Endothelial cell (in vitro differentiated cells): ENCODE measurements at regions not wholly inside any gene's neighbourhood (a gene's known extent, or its start where the extent isn't known, plus 50 kb on each side); places are given as distances from the start of the nearest gene placed in this dataset.
A peak's percentile ranks its signal among the peaks of the same experiment; 100 is the strongest.

Experiments
- DNase-seq: peaks from one replicate; pipeline ENCODE4 v3.0.0; 2021; ENCODE audit warnings: low spot score
- H3K27ac Mint-ChIP-seq: one replicate; pipeline ENCODE4 v1.8.0; 2021; ENCODE audit warnings: mixed read lengths, inconsistent platforms; ENCODE audit not compliant: unreplicated experiment
- H3K27me3 Mint-ChIP-seq: one replicate; pipeline ENCODE4 v1.8.0; 2021; ENCODE audit warnings: mild to moderate bottlenecking, moderate library complexity, mixed read lengths, inconsistent platforms; ENCODE audit not compliant: unreplicated experiment
- H3K36me3 Mint-ChIP-seq: one replicate; pipeline ENCODE4 v1.8.0; 2021; ENCODE audit warnings: mild to moderate bottlenecking, low read depth, mixed read lengths, inconsistent platforms; ENCODE audit not compliant: unreplicated experiment
- H3K4me1 Mint-ChIP-seq: one replicate; pipeline ENCODE4 v1.8.0; 2021; ENCODE audit warnings: mild to moderate bottlenecking, mixed read lengths, inconsistent platforms; ENCODE audit not compliant: unreplicated experiment
- H3K4me3 Mint-ChIP-seq: one replicate; pipeline ENCODE4 v1.8.0; 2021; ENCODE audit warnings: mild to moderate bottlenecking, mixed read lengths, inconsistent platforms; ENCODE audit not compliant: unreplicated experiment
- H3K9me3 Mint-ChIP-seq: one replicate; pipeline ENCODE4 v1.8.0; 2021; ENCODE audit warnings: mixed read lengths, inconsistent platforms; ENCODE audit not compliant: unreplicated experiment
- CTCF ChIP-seq: fragments of 200-600 bp; sonication (generic); IDR thresholded peaks from one replicate; pipeline ENCODE4 v1.5.0; 2021; ENCODE audit warnings: antibody characterized with exemption; ENCODE audit not compliant: unreplicated experiment

GRCh38 chr10:118845776-118846175, 91.0 kb upstream of the CACUL1 start:
- Mint-ChIP-seq H3K9me3 (no peaks in the 10 kb centered on the region), H3K4me1 (no peaks in the 10 kb centered on the region), H3K36me3 (no peaks in the 10 kb centered on the region), H3K27ac (no peak overlapping the region), H3K27me3 (peaks cover 2% of the 10 kb centered on the region), H3K4me3 (no peak overlapping the region)
- no peak for TF ChIP-seq CTCF
- no peak for DNase-seq

- Mint-ChIP-seq H3K9me3 (no peaks in the 10 kb centered on the region), H3K4me3 (no peak overlapping the region), H3K36me3 (no peaks in the 10 kb centered on the region), H3K27ac (no peak overlapping the region), H3K4me1 (no peaks in the 10 kb centered on the region), H3K27me3 (peaks cover 5% of the 10 kb centered on the region)
- TF ChIP-seq CTCF: peak; percentile 69
- peak; percentile 83 for DNase-seq
Measured at GRCh38 chr10:118850418-118851061, 95.8 kb upstream of the CACUL1 start.

- no peak overlapping the region for H3K27ac Mint-ChIP-seq
- no peak for DNase-seq
- peaks cover 5% of the 10 kb centered on the region for H3K27me3 Mint-ChIP-seq
- no peaks in the 10 kb centered on the region for H3K36me3 Mint-ChIP-seq
- no peaks in the 10 kb centered on the region for H3K9me3 Mint-ChIP-seq
- no peak for TF ChIP-seq CTCF
- no peak overlapping the region for H3K4me3 Mint-ChIP-seq
- H3K4me1 Mint-ChIP-seq: no peaks in the 10 kb centered on the region
Measured at GRCh38 chr10:118851062-118852035, 96.6 kb upstream of the CACUL1 start.

GRCh38 chr10:118853916-118854315, 99.1 kb upstream of the CACUL1 start:
- no peak for DNase-seq
- Mint-ChIP-seq H3K36me3 (no peaks in the 10 kb centered on the region), H3K27ac (no peak overlapping the region), H3K4me3 (no peak overlapping the region), H3K9me3 (no peaks in the 10 kb centered on the region), H3K27me3 (peaks cover 3% of the 10 kb centered on the region), H3K4me1 (no peaks in the 10 kb centered on the region)
- no peak for TF ChIP-seq CTCF

GRCh38 chr10:118856106-118856505, 101.3 kb upstream of the CACUL1 start:
- no peak for DNase-seq
- Mint-ChIP-seq H3K4me1 (no peaks in the 10 kb centered on the region), H3K27me3 (peaks cover 5% of the 10 kb centered on the region), H3K9me3 (no peaks in the 10 kb centered on the region), H3K27ac (no peak overlapping the region), H3K36me3 (no peaks in the 10 kb centered on the region), H3K4me3 (no peak overlapping the region)
- TF ChIP-seq CTCF: no peak
